Neural cell (in vitro differentiated cells): ENCODE measurements at regions not wholly inside any gene's neighbourhood (a gene's known extent, or its start where the extent isn't known, plus 50 kb on each side); places are given as distances from the start of the nearest gene placed in this dataset.

Experiments used
- H2AFZ ChIP-seq: fragments of 200-600, 300-800 bp; sonication (generic), shearing (Covaris generic); 2 replicates; pipeline ENCODE4 v1.6.0; 2014; ENCODE audit warnings: low read depth, mild to moderate bottlenecking, antibody characterized with exemption, low read length, moderate library complexity
- H3F3A ChIP-seq: fragments of 200-600 bp; shearing (Covaris generic); 2 replicates; pipeline ENCODE4 v1.6.1; 2016; ENCODE audit warnings: mild to moderate bottlenecking, moderate library complexity, mixed read lengths, antibody characterized with exemption, low read length; ENCODE audit not compliant: insufficient read depth, poor library complexity, severe bottlenecking
- H3K27ac ChIP-seq: fragments of 200-600, 300-800 bp; sonication (generic), shearing (Covaris generic); 2 replicates; pipeline ENCODE4 v1.5.1; 2014; ENCODE audit warnings: mild to moderate bottlenecking, low read length, moderate library complexity
- H3K27me3 ChIP-seq: fragments of 300-800, 200-600 bp; sonication (generic), shearing (Covaris generic); 2 replicates; pipeline ENCODE4 v1.6.0; 2014; ENCODE audit warnings: mild to moderate bottlenecking, low read depth, low read length, moderate library complexity; ENCODE audit not compliant: insufficient read depth
- H3K36me3 ChIP-seq: fragments of 300-800, 200-600 bp; sonication (generic), shearing (Covaris generic); 2 replicates; pipeline ENCODE4 v1.5.1; 2014; ENCODE audit warnings: mild to moderate bottlenecking, antibody characterized with exemption, low read length, moderate library complexity; ENCODE audit not compliant: insufficient read depth
- H3K4me2 ChIP-seq: fragments of 300-800, 200-600 bp; sonication (generic), shearing (Covaris generic); 2 replicates; pipeline ENCODE4 v1.6.0; 2014; ENCODE audit warnings: mild to moderate bottlenecking, low read length
- H3K4me3 ChIP-seq: fragments of 300-800, 200-600 bp; sonication (generic), shearing (Covaris generic); 2 replicates; pipeline ENCODE4 v1.5.1; 2014; ENCODE audit warnings: mild to moderate bottlenecking, low read length, moderate library complexity
- H3K79me2 ChIP-seq: fragments of 200-600 bp; shearing (Covaris generic); replicated peaks from 2 replicates; pipeline ENCODE4 v1.6.0; 2014; ENCODE audit warnings: mild to moderate bottlenecking, low read length, moderate library complexity; ENCODE audit not compliant: insufficient read depth
- H3K9ac ChIP-seq: fragments of 300-800, 200-600 bp; sonication (generic), shearing (Covaris generic); 2 replicates; pipeline ENCODE4 v1.6.1; 2016; ENCODE audit warnings: mild to moderate bottlenecking, low read length, mixed read lengths
- H3K9me2 ChIP-seq: fragments of 200-600 bp; shearing (Covaris generic); 2 replicates; pipeline ENCODE4 v1.6.1; 2016; ENCODE audit warnings: mild to moderate bottlenecking, low read length, mixed read lengths; ENCODE audit not compliant: insufficient read depth
- H3K9me3 ChIP-seq: fragments of 200-600, 300-800 bp; sonication (generic), shearing (Covaris generic); 2 replicates; pipeline ENCODE4 v1.6.1; 2016; ENCODE audit warnings: mild to moderate bottlenecking, mixed run types, low read length, moderate library complexity, mixed read lengths
- H4K20me1 ChIP-seq: fragments of 200-600 bp; shearing (Covaris generic); 2 replicates; pipeline ENCODE4 v1.6.1; 2016; ENCODE audit warnings: mild to moderate bottlenecking, mixed run types; ENCODE audit not compliant: insufficient read depth
- EP300 ChIP-seq: fragments of 450-650 bp; conservative IDR thresholded peaks from 2 replicates; pipeline ENCODE4 v1.6.1; 2014; ENCODE audit warnings: antibody characterized with exemption, mild to moderate bottlenecking, moderate library complexity; ENCODE audit not compliant: poor library complexity, severe bottlenecking
- EZH2 ChIP-seq: fragments of 200-600, 300-800 bp; shearing (Covaris generic), sonication (generic); IDR thresholded peaks from 2 replicates; pipeline ENCODE4 v1.6.1; 2014; ENCODE audit warnings: antibody characterized with exemption, low read length, borderline replicate concordance, mild to moderate bottlenecking; ENCODE audit not compliant: insufficient read depth, poor library complexity, severe bottlenecking
- MXI1 ChIP-seq: fragments of 450-650 bp; conservative IDR thresholded peaks from 2 replicates; pipeline ENCODE4 v1.6.1; 2014; ENCODE audit warnings: antibody characterized with exemption, mild to moderate bottlenecking; ENCODE audit not compliant: poor library complexity, severe bottlenecking
- POLR2AphosphoS5 ChIP-seq: IDR thresholded peaks from 2 replicates; pipeline ENCODE4 v1.6.1; 2012
- RAD21 ChIP-seq: fragments of 450-650 bp; conservative IDR thresholded peaks from 2 replicates; pipeline ENCODE4 v1.6.1; 2014; ENCODE audit warnings: antibody characterized with exemption, mild to moderate bottlenecking, moderate library complexity
- SMC3 ChIP-seq: fragments of 450-650 bp; conservative IDR thresholded peaks from 2 replicates; pipeline ENCODE4 v1.6.1; 2014; ENCODE audit warnings: antibody characterized with exemption, mild to moderate bottlenecking, moderate library complexity; ENCODE audit not compliant: poor library complexity
- TAF1 ChIP-seq: IDR thresholded peaks from 2 replicates; pipeline ENCODE4 v1.6.1; 2012; ENCODE audit warnings: low read depth
- TF ChIP-seq, protein P1 (sequence below): IDR thresholded peaks from 2 replicates; pipeline ENCODE4 v1.6.1; 2012; ENCODE audit warnings: borderline replicate concordance
- TF ChIP-seq, protein P2 (sequence below): fragments of 450-650 bp; IDR thresholded peaks from 2 replicates; pipeline ENCODE4 v1.5.1; 2014; ENCODE audit warnings: antibody characterized with exemption, mild to moderate bottlenecking, moderate library complexity; ENCODE audit not compliant: poor library complexity, severe bottlenecking

DNA sequence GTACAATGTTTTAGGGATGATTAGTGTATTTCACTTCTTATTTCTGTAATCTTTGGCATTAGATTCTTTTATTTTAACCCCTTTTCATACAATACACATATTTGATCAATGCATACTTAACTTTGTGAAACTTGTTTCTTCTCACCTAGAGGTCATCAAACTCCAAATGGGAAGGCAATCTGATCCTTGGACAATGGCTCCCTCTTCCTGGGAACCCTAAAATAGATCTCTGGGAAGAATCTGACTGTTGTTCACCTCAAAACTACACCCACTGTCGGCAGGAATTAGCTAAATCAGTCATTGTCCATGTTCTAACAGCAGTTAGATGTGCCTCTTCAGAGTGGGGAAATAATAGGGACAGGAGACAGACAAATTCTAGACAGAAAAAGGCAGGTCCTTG is 707.4 kb upstream of the CHORDC1 start:
- Histone ChIP-seq H3K27me3 (no peaks in the 10 kb centered on the region), H3K27ac (no peak overlapping the region), H2AFZ (no peak overlapping the region), H3F3A (no peaks in the 10 kb centered on the region), H3K9me3 (no peaks in the 10 kb centered on the region), H3K9me2 (no peaks in the 10 kb centered on the region), H4K20me1 (no peaks in the 10 kb centered on the region), H3K4me3 (no peak overlapping the region), H3K9ac (no peak overlapping the region), H3K36me3 (no peaks in the 10 kb centered on the region), H3K79me2 (no peaks in the 10 kb centered on the region), H3K4me2 (no peak overlapping the region)
- TF ChIP-seq SMC3: no peak
- no peak for TF ChIP-seq RAD21
- no peak for TF ChIP-seq MXI1
- TF ChIP-seq POLR2AphosphoS5: no peak
- no peak for TF ChIP-seq EP300

DNA sequence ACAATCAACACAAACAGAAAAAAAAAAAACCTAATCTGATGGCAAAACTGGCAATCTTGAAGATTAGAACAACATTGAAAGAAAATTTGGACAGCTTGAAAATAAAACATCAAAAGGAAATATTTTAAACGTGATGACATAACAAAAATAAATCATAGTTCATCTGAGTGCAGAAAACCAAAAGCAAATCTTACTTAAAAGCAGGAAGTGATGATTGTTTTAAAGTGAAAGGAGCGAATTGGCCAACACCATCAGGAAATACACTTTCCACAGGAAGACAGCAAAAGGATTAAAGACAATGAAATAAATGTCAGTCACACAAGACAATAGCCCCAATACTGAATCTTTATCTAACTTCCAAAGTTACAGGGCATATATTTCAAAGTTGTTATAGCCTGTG is 696.5 kb upstream of the CHORDC1 start:
- H3K27ac ChIP-seq: no peak overlapping the region
- no peak overlapping the region for H3K4me2 ChIP-seq
- H2AFZ ChIP-seq: no peak overlapping the region
- H3K9ac ChIP-seq: no peak overlapping the region
- no peaks in the 10 kb centered on the region for H4K20me1 ChIP-seq
- H3K9me2 ChIP-seq: no peaks in the 10 kb centered on the region
- H3K79me2 ChIP-seq: no peaks in the 10 kb centered on the region
- no peak overlapping the region for H3K4me3 ChIP-seq
- TF ChIP-seq TAF1: no peak
- TF ChIP-seq SMC3: no peak
- TF ChIP-seq, protein P1, sequence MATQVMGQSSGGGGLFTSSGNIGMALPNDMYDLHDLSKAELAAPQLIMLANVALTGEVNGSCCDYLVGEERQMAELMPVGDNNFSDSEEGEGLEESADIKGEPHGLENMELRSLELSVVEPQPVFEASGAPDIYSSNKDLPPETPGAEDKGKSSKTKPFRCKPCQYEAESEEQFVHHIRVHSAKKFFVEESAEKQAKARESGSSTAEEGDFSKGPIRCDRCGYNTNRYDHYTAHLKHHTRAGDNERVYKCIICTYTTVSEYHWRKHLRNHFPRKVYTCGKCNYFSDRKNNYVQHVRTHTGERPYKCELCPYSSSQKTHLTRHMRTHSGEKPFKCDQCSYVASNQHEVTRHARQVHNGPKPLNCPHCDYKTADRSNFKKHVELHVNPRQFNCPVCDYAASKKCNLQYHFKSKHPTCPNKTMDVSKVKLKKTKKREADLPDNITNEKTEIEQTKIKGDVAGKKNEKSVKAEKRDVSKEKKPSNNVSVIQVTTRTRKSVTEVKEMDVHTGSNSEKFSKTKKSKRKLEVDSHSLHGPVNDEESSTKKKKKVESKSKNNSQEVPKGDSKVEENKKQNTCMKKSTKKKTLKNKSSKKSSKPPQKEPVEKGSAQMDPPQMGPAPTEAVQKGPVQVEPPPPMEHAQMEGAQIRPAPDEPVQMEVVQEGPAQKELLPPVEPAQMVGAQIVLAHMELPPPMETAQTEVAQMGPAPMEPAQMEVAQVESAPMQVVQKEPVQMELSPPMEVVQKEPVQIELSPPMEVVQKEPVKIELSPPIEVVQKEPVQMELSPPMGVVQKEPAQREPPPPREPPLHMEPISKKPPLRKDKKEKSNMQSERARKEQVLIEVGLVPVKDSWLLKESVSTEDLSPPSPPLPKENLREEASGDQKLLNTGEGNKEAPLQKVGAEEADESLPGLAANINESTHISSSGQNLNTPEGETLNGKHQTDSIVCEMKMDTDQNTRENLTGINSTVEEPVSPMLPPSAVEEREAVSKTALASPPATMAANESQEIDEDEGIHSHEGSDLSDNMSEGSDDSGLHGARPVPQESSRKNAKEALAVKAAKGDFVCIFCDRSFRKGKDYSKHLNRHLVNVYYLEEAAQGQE: no peak
- H3K27me3 ChIP-seq: no peaks in the 10 kb centered on the region
- no peaks in the 10 kb centered on the region for H3K36me3 ChIP-seq
- H3F3A ChIP-seq: no peaks in the 10 kb centered on the region
- no peaks in the 10 kb centered on the region for H3K9me3 ChIP-seq

GRCh38 chr11:90916706-90917105 is 693.9 kb upstream of the CHORDC1 start:
- no peaks in the 10 kb centered on the region for H3K9me2 ChIP-seq
- no peak overlapping the region for H3K9ac ChIP-seq
- H3K27me3 ChIP-seq: no peaks in the 10 kb centered on the region
- H3K9me3 ChIP-seq: no peaks in the 10 kb centered on the region
- no peak overlapping the region for H2AFZ ChIP-seq
- H3K79me2 ChIP-seq: no peaks in the 10 kb centered on the region
- no peaks in the 10 kb centered on the region for H3F3A ChIP-seq
- TF ChIP-seq EP300: no peak
- TF ChIP-seq, protein P1: no peak
- no peak for TF ChIP-seq MXI1
- no peak for TF ChIP-seq POLR2AphosphoS5
- TF ChIP-seq EZH2: no peak
- TF ChIP-seq RAD21: no peak
- TF ChIP-seq, protein P2, sequence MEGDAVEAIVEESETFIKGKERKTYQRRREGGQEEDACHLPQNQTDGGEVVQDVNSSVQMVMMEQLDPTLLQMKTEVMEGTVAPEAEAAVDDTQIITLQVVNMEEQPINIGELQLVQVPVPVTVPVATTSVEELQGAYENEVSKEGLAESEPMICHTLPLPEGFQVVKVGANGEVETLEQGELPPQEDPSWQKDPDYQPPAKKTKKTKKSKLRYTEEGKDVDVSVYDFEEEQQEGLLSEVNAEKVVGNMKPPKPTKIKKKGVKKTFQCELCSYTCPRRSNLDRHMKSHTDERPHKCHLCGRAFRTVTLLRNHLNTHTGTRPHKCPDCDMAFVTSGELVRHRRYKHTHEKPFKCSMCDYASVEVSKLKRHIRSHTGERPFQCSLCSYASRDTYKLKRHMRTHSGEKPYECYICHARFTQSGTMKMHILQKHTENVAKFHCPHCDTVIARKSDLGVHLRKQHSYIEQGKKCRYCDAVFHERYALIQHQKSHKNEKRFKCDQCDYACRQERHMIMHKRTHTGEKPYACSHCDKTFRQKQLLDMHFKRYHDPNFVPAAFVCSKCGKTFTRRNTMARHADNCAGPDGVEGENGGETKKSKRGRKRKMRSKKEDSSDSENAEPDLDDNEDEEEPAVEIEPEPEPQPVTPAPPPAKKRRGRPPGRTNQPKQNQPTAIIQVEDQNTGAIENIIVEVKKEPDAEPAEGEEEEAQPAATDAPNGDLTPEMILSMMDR: no peak
- no peak for TF ChIP-seq SMC3
- no peak for TF ChIP-seq TAF1
- H4K20me1 ChIP-seq: no peaks in the 10 kb centered on the region
- no peak overlapping the region for H3K27ac ChIP-seq
- no peaks in the 10 kb centered on the region for H3K36me3 ChIP-seq
- no peak overlapping the region for H3K4me3 ChIP-seq
- no peak overlapping the region for H3K4me2 ChIP-seq
